ENCODE measurements at regions not wholly inside any gene's neighbourhood (a gene's known extent, or its start where the extent isn't known, plus 50 kb on each side); places are given as distances from the start of the nearest gene placed in this dataset.

DNA sequence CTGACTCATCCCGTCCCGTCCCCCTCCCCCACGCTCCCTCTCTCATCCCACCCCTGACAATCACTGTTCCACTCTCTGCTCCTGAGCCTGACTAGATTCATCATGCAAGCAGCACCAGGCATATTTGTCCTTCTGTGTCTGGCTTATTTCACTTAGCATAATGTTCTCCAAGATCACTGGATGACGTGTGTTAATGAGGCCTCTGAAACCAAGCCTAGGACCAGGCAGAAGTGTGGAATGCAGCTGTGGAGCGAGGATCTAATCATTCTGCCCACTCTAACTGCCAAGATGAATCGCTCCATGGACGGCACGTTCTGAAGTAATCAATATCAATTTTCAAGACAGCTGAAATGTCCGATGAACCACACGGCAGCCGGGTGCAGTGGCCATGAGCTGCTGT, 122.4 kb upstream of the ZNF236 start:
- TF ChIP-seq, protein P1, sequence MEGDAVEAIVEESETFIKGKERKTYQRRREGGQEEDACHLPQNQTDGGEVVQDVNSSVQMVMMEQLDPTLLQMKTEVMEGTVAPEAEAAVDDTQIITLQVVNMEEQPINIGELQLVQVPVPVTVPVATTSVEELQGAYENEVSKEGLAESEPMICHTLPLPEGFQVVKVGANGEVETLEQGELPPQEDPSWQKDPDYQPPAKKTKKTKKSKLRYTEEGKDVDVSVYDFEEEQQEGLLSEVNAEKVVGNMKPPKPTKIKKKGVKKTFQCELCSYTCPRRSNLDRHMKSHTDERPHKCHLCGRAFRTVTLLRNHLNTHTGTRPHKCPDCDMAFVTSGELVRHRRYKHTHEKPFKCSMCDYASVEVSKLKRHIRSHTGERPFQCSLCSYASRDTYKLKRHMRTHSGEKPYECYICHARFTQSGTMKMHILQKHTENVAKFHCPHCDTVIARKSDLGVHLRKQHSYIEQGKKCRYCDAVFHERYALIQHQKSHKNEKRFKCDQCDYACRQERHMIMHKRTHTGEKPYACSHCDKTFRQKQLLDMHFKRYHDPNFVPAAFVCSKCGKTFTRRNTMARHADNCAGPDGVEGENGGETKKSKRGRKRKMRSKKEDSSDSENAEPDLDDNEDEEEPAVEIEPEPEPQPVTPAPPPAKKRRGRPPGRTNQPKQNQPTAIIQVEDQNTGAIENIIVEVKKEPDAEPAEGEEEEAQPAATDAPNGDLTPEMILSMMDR (conservative IDR thresholded peaks at IDR 0.05; ENCODE audit: low read length): no peak
- TF ChIP-seq EZH2phosphoT487 (IDR thresholded peaks at IDR 0.05; ENCODE audit: borderline replicate concordance, low read depth, low read length): no peak

Data from OCI-LY7 (cell line).